H4 (cell line): ENCODE measurements at regions not wholly inside any gene's neighbourhood (a gene's known extent, or its start where the extent isn't known, plus 50 kb on each side); places are given as distances from the start of the nearest gene placed in this dataset.
"Not testable (repeated sequence)": the region's sequence is repeated elsewhere in the genome, so short reads cannot be mapped to it uniquely, and the experiment has no call there.

Source experiments
- DNase-seq: peaks from one replicate; pipeline ENCODE4 v3.0.0-alpha.2; 2015; ENCODE audit warnings: low spot score

DNA sequence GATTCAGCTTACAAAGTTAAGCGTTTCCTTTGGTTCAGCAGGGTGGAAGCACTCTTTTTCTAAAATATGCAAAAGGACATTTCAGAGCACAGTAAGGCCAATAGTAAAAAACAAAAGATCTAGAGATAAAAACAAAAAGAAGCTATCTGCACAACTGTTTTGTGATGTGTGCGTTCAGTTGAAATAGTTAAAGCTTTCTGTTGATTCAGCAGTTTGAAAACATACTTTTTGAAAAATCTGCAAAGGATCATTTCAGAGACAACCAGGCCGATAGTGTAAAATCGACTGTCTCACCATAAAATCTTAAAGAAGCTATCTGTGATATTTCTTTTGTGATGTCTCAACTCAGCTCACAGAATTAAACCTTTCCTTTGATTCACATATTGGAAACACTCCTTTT lies 300.0 kb upstream of the ALG10B start:
- DNase-seq = no peak

DNA sequence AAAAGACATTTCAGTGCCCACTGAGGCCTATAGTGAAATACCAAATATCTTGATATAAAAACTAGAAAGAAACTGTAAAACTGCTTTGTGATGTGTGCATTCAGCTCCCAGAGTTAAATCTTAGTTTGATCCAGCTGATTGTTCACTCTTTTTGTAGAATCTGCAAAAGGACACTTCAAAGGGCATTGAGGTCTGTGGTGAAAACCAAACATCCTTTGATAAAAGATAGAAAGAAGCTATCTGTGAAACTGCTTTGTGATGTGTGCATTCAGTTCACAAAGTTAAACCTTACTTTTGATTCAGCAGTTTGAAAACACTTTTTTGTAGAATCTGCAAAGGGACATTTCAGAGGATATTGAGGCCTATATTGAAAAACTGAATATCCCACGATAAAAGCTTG lies 290.7 kb upstream of the ALG10B start:
- DNase-seq = no peak

DNA sequence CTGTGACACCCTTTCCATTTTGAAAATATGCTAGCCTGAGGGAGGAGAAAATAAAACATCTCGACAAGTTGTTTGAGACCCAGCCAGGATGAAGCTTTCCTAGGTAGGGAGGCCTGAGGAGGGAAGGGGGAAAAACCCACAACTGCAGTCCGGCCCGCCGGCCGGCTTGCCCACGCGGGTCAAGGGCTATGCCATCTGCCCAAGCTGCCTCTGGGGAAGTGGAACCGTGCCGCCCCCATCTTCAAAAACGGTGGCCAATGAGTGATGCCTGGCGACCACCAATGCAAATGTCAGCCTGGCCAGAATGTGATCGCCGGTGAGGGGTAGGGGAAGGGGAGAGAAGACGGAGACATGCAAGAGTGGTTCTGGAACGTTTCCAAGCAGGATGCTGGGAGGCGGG lies 263.5 kb upstream of the ALG10B start:
- DNase-seq = no peak

DNA sequence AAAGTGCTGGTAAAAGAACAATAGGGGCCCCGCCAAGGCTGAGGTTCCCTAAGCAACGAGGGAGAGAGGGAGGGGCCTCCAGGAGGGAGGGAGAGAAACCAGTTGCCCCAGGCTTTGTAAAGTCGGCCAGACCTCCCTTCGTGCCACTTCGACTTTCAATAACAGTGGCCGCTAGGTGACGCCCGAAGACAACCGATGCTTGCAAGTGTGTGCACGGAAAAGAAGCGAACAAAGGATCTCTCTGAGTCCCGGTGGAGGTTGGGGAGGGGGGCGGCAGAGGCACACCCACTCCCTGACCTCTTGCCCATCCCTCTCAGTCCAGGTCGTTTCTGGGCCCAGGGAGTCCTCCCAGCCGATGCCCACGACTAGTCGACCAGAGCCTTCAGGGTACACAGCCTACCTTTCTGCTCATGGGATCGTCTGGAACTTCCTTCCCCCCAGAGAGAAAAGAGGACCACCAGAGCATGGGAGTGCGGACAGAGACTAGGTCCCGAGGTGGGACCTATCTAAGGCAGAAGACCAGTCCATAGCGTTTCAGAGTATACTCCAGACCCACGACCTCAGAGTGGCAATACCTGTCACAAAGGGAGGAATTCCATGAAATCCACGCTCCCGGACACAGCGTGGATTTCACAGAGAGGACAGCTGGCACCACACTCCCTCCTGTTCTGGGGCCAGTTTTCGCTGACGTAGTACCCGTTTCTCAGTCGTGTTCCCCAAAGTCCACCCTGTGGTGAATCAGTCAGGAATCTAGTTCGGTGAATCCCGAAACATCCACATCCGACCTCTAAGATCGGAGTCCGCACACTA lies 262.7 kb upstream of the ALG10B start:
- DNase-seq = peak; percentile 88

DNA sequence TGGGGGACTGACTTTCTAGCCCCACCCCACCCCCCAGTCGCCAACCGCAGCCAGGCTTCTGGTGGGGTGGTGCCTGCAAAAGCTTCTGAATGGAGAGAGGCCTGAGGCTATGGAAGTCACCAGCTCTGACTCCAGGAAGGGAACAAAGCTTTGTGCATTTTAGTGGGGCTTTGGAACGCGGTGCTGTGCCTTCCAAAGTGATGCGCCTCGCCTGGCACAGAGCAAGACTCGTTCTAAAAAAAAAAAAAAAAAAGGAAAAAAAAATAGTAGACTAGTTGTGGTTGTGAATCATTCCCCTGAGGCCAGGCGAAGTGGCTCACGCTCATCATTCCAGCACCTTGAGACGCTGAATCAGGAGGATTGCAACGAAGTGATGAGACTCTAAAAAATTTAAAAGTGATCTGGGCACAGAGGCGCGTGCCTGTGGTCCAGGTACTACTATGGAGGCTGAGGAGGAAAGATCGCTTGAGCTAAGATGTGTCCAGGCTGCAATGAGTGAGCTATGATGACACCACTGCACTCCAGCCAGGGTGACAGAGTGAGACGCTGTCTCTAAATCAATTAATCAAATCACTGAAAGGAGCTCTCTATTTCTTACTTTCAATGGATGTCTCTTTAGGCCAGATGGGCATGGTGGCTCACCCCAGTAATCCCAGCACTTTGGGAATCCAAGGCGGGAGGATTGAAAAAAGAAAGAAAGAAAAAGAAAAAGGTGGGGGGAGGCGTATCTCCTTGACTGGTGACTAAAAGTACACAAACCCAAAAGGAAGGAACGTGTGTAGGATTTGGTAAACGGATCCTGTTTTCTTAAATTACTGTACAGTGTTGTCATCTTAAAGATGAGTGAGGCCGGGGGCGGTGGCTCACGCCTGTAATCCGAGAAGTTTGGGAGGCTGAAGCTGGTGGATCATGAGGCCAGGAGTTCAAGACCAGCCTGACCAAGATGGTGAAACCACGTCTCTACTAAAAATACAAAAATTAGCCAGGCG lies 259.6 kb upstream of the ALG10B start:
- peak; percentile 73 for DNase-seq

DNA sequence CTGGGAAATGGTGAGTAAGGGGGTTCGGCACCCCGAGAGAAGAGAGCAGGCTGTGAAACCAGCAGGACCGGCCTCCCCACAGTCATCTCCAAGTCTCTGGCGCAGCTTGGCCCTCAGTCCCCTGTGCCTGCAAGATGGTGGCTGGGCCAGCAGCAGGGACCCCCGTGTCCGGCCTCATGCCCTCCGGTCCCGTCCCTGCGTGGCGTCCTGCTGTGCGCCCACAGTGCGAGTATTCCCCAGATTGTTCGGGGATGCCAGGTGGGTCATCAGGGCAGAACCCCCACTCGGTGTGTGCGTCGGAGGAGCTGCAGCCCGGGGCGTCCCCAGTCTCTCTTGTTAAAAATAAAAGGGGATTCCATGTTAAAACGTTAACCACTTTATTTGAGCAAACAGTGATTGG lies 216.9 kb upstream of the ALG10B start:
- DNase-seq = no peak

DNA sequence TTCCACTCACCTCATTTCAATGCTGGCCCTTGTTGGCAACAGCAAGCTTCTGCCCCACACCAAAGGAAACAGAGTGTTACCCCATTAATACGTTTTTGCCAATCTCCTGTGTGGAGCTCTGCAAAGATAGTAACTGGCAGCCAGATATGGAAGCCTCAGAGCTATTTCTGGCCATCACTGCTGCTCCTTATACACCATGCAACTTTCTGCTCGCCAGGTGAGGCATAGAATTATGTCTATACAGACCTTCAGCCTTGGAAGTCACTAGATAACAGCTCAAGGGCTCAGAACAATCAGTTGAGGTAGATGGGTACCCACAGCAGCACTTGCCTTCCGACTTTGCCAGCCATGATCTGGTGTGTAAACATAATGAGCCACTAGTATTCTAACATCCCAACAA lies 214.8 kb upstream of the ALG10B start:
- no peak for DNase-seq

DNA sequence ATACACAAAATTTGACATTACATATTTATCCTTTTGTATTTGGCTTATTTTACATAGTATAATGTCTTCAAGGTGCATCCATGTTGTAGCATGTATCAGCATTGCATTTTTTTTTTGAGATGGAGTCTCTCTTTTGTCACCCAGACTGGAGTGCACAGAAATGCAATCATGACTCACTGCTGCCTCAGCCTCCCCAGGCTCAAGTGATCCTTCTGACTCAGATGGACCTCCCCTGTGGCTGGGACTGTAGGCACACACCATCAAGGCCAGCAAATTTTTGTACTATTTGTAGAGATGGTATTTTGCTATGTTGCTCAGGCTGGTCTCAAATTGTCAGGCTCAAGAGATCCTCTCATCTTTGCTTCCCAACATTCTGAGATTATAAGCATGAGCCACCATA lies 214.4 kb upstream of the ALG10B start:
- DNase-seq = no peak

DNA sequence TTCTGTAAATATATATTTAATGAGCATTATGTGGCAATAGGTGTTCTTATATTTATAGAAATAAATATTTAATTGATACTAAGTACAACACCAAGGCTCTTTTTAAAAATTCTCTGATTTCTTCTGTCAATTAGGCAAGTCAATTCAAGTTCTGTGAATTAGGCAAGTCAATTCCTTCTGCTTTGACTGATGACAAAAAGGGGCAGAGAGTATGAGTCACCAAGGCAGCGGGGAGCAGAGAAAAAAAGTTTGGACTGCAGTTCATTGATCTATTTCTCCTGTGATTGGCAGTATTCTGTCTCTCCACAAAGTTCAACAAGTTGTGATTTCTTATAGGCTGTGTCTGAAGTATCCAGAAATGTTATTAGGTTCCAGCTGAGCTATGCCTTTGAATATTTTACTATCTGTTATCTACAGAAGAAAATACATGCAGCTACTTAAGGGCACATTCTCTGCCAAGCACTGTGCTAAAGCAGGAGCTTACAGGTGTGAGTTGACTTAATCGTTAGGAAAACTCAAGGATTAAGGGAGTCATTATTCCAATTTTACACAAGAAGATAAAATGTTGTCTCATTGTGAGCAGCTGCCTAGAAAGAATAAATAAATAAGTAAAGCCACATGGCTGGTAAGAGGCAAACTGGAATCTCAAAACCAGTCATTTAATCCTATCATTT lies 206.4 kb upstream of the ALG10B start:
- DNase-seq = no peak

DNA sequence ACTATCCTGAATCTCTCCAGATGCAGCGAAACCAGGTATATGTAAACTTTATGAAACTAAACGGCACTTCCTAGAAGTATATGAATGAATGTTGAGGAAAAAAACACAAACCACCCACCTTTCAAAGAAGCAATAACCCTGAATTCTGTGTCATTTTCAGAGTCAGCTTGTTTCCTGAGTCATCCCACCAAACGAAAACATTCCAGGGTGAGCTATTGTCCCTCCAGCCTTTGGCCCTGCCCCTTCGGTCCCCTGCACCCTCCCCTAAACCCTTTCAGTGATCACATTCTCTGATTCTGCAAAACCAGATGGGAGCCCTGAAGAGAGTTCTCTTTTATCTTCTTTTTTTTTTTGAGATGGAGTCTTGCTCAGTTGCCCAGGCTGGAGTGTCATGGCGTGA lies 202.6 kb upstream of the ALG10B start:
- DNase-seq = no peak

DNA sequence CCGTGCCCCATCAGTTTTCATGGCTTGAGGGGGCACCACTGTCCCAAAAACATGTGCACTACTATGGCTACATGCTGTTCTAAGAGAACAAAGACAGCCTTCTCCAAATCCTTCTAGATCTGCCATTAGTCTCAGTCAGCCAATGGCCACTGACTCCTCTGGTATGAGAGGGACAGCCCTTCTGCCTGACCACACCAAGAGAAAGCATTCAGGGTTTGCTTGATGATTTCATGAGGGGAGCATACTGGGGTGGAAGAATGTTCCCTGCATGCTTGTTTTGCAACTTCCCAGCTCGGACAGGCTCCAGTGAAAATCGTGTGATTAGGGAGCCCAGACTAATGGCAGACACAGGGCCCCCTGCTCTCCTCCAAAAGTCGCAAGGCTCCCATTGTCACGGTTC lies 199.6 kb upstream of the ALG10B start:
- DNase-seq = no peak

DNA sequence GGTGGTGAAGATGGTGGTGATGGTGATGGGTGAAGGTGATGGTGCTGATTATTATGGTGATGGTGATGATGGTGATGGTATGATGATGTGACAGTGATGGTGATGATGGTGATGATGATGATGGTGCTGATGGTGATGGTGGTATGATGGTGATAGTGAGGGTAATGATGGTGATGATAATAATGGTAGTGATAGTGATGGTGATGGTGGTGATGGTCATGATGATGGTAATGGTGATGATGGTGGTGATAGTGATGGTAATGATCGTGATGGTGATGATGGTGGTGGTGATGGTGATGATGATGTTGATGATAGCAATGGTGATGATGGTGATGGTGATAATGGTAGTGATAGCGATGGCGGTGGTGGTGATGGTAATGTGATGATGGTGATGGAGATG lies 197.9 kb upstream of the ALG10B start:
- DNase-seq = no peak

DNA sequence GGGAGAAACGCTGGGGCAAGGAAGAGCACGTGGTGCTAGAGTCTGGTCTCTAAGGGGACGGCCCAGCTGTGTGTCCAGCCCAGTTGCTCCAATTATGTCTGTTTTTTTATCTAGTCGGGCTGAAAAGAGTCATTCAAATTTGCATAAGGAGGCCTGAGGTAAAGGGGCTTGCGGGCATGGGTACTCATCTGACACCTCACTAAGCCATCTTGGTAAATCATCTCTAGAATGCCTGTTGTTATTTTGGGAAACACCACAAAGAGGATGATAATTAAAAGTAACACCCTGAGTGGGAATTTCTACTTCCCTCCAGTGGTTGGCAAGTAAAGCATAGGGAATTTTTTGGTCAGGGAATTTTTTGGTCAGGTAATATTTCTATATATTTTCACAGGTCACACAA lies 196.1 kb upstream of the ALG10B start:
- no peak for DNase-seq

DNA sequence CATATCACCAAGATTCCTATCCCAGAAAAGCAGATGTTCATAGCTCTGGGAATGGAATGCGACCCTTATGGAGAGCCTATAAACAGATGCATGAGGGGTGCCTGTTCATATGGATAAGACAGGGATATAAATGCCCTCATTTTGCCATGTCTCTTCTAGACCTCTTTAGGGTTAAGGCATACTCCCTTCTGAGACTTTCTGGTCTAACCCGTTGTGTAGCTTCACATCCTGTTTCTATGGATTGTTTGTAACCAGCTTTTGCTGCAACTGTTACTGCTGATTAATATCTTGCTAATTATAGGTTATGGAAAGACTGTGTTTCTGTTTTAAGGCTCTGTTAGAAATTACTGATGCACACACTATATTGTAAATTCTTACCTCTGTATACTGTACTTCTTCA lies 193.5 kb upstream of the ALG10B start:
- not testable (repeated sequence) for DNase-seq

DNA sequence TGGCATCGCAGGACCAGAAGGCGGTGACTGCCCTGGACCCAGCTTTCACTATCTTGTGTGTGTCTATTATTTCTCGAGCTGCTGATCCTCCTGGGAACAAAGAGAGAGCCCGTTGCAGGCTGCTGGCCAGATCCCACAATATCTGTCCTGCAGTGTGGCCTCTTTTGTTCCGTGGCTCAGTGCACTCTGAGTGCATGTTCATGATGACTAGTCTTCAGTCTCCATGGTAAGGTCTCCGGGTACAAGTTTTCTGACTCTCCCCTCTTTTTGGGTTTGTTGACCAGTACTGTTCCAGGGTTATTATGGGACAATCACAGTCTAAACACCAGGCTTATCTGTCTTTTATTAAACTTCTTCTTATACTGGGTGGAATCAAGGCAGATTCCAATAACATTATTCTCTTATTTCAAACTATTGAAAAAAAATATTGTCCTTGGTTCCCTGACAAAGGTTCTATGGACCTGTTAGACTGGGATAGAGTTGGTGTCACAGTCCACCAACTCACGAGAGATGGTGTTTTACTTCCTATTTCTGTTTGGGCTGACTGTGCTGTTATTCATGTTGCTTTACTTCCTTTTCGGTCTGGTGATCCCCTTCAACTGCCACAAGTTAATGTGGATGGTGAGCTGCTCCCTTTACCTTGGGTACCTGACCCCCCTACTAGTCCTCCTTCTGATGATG lies 192.9 kb upstream of the ALG10B start:
- DNase-seq = no peak

DNA sequence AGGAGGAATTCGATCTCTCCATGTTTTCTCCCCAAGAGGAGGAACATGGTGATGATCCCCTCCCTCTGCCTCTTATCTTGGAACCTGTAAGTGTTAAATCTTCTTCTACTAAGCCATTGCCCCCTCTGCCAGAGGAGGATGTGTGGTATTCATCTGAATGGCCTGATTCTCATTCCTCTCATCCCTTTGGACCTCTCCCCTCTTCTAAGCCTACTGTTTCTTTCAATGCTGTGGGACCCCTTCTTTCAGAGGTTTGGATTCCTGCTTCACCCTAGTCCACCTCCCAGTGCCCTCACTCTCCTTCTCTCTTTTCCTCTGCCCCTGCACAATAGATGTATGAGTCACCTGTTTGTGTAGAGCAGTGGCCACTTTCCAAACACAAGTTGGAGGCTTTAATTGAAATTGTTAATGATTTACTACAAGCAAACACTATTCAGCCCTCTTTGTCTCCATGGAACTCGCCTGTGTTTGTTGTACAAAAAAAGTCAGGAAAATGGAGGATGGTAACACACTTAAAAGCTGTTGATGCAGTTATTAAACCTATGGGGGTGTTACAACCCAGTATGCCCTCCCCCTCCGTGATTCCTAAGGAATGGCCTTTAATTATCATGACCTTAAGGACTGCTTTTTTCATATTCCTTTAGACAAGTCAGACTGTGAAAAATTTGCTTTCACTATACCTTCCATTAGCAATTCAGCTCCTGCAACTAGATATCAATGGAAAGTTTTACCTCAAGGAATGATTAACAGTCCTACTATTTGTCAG lies 192.1 kb upstream of the ALG10B start:
- no peak for DNase-seq

DNA sequence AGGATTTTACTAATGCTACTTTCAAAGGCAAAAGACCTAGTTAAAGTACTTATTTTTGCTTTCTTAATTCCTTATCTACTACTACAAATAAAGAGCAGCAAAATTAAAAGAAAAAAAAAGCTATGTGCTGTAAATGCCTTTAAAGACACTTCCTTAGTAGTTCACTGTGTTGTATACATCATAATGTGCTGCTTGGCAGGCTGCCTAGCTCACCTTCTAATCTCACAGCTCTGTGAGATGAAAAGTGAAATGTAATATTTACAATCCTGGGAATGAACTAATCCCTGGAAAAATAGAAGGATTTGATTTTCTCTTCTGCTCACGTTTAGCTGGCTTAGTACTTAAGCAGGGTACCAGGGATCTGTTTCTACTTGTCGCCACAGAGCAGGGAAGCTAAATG lies 184.4 kb upstream of the ALG10B start:
- DNase-seq = no peak

DNA sequence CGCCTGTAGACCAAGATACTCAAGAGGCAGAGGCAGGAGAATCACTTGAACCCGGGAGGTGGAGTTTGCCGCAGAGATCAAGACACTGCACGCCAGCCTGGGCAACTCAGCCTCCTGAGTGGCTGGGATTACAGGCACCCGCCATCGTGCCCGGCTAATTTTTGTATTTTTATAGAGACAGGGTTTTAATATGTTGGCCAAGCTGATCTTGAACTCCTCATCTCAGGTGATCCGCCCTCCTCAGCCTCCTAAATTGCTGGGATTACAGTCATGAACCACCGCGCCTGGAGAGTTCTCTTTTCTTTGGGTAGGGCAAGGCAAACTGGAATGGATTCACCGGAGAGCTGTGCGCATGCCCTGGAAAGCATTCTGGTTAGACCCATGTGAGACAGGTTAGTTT lies 179.3 kb upstream of the ALG10B start:
- no peak for DNase-seq

DNA sequence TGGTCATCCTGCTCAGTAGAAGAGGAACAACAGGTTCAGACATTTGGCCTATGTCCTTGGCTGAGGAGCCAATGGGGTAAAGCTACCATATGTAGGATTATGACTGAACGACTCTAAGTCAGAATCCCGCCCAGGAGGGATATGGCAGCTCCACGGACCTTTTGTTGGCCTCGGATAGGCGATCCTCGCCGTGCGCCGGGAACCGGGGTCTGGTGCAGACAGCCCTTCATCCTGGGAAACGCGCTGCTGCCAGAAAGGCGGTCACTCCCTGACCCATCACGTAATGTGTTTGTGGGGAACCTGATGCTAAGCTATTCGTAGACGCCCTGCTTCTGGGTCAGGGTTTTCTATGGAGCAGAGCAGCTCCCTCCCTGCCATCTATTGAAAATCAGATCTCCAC lies 178.9 kb upstream of the ALG10B start:
- no peak for DNase-seq

DNA sequence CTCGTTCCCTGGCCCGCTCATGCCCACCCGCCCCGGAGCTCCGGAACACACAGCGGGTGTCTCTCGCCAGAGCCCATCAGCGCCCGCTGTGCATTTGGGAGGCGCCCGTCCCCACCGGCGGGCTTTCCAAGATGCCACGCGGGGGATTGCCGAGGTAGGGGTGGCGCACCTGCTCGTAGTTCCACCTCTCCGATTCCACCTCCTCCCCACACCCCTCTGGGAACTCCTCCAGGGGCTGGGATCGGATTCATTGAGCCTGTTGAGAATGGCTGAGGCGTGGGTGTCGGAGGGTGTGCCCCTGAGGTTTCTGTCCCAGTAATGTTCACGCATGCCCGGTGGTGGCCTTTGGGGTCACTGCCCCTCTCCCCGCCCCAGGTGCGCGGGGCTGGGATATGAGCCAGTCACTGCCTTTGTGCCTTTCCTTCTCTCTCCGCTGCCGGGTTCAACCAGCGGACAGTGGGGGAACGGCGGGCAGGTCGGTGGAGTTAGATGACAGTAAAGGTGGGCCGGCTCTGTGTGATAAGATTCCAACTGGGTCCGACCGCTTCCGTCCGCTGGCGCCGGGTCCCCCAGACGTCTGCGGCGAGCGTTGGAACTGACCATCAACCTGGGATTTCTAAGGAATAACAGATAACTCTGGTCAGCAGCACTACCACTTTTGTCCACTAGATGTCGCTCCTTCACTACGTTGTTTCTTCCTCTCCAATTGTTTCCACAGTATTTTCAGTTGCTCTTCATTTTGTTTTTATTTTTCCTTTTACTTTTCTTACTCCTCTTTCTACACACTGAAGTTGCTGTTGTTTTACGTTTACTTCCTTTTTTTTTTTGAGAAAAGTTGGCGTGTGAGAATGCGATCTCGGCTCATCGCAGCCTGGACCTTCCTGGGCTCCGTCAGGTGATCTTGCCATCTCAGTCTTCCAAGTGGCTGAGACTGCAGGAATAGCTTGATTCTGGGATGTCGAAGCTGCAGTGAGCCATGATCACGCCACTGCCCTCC lies 178.1 kb upstream of the ALG10B start:
- DNase-seq = peak; percentile 60
